ENCODE measurements at regions not wholly inside any gene's neighbourhood (a gene's known extent, or its start where the extent isn't known, plus 50 kb on each side); places are given as distances from the start of the nearest gene placed in this dataset.
"Not testable (repeated sequence)": the region's sequence is repeated elsewhere in the genome, so short reads cannot be mapped to it uniquely, and the experiment has no call there.

DNA sequence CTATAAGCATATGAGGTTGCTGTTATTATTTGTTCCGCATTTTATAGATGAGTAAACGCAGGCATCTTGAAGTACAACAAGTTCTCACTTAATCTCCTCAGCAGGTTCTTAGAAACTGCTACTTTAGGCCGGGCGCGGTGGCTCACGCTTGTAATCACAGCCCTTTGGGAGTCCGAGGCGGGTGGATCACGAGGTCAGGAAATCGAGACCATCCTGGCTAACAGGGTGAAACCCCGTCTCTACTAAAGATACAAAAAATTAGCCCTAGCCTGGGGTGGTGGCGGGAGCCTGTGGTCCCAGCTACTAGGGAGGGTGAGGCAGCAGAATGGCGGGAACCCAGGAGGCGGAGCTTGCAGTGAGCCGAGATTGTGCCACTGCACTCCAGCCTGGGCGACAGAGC lies 458.5 kb downstream of the BRINP3 start:
- H3K4me1 Mint-ChIP-seq; H3K9me3 Mint-ChIP-seq; H3K4me1 ChIP-seq (ENCODE audit: insufficient read depth); H3K4me3 Mint-ChIP-seq; H3K4me2 ChIP-seq; H3K27ac Mint-ChIP-seq; H2AFZ ChIP-seq; H3K27me3 Mint-ChIP-seq (ENCODE audit: insufficient read depth, low read depth, poor library complexity); H3K27ac ChIP-seq (ENCODE audit: low read depth); H3K36me3 Mint-ChIP-seq (ENCODE audit: low read depth); H3K79me2 ChIP-seq (replicated peaks; ENCODE audit: insufficient read depth); H3K27me3 ChIP-seq (ENCODE audit: insufficient read depth); H4K20me1 ChIP-seq (replicated peaks; ENCODE audit: insufficient read depth); H3K9me2 ChIP-seq (ENCODE audit: insufficient read depth); ATAC-seq; H3F3A ChIP-seq (replicated peaks; ENCODE audit: low read depth); H3K4me3 ChIP-seq; H3K36me3 ChIP-seq (ENCODE audit: insufficient read depth); DNase-seq (ENCODE audit: low spot score): not testable (repeated sequence)

DNA sequence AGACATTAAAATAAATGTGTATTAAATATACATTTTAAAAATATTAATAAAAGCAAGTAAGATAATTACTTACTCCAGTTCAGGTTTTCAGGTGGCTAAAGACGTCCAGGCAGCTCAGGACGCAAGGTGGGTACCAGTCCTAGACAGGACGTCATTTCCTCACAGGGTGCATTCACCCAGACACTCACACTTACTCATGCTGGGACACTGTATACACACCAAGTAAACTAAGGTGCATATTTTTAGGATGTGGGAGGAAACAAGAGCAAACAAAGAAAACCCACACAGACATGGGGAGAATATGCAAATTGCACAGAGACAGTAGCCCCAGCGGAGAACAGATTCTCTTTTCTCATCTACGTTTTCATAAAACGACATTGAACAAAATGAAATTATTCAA lies 457.9 kb downstream of the BRINP3 start:
- H3K36me3 Mint-ChIP-seq (ENCODE audit: low read depth): no peaks in the 10 kb centered on the region
- ATAC-seq (no peak), DNase-seq (ENCODE audit: low spot score) (no peak)
- H2AFZ ChIP-seq: no peak overlapping the region
- no peak overlapping the region for H3K27ac Mint-ChIP-seq
- no peak overlapping the region for H3K4me3 Mint-ChIP-seq
- no peaks in the 10 kb centered on the region for H3K36me3 ChIP-seq (ENCODE audit: insufficient read depth)
- H3K27ac ChIP-seq (ENCODE audit: low read depth): no peak overlapping the region
- no peaks in the 10 kb centered on the region for H3K4me1 ChIP-seq (ENCODE audit: insufficient read depth)
- H3K27me3 ChIP-seq (ENCODE audit: insufficient read depth): no peaks in the 10 kb centered on the region
- H3F3A ChIP-seq (replicated peaks; ENCODE audit: low read depth): no peaks in the 10 kb centered on the region
- H3K4me2 ChIP-seq: no peak overlapping the region
- H4K20me1 ChIP-seq (replicated peaks; ENCODE audit: insufficient read depth): no peaks in the 10 kb centered on the region
- no peak for TF ChIP-seq POLR2AphosphoS5 (IDR thresholded peaks at IDR 0.05; ENCODE audit: low read depth)
- no peak overlapping the region for H3K4me3 ChIP-seq
- H3K79me2 ChIP-seq (replicated peaks; ENCODE audit: insufficient read depth): no peaks in the 10 kb centered on the region
- H3K9me3 Mint-ChIP-seq: no peaks in the 10 kb centered on the region
- no peaks in the 10 kb centered on the region for H3K27me3 Mint-ChIP-seq (ENCODE audit: insufficient read depth, low read depth, poor library complexity)
- 0 out of 3 replicates have a peak, but pooled peaks cover 2% of the 10 kb centered on the region for H3K4me1 Mint-ChIP-seq
- no peaks in the 10 kb centered on the region for H3K9me2 ChIP-seq (ENCODE audit: insufficient read depth)

DNA sequence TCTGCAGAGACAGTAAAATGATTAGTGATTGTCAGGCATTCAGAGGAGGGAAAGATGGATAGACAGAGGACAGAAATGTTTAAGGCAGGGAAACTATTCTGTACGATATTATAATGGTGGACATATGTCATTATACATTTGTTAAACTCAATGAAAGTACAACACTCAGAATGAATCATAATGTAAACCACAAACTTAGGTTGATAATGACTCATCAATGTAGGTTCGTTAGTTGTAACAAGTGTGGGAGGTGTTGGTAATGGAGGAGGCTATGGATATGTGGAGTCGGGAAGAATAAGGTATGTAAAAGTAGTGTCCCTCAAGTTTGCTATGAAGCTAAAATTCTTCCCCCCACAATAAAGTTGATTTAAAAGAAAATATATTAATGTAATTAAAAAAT lies 455.0 kb downstream of the BRINP3 start:
- Histone ChIP-seq H4K20me1 (replicated peaks; ENCODE audit: insufficient read depth) (no peaks in the 10 kb centered on the region), H3K4me3 (no peak overlapping the region), H3K27me3 (ENCODE audit: insufficient read depth) (no peaks in the 10 kb centered on the region), H3K27ac (ENCODE audit: low read depth) (no peak overlapping the region), H3K36me3 (ENCODE audit: insufficient read depth) (no peaks in the 10 kb centered on the region), H3K79me2 (replicated peaks; ENCODE audit: insufficient read depth) (no peaks in the 10 kb centered on the region), H2AFZ (no peak overlapping the region), H3K4me2 (no peak overlapping the region), H3F3A (replicated peaks; ENCODE audit: low read depth) (no peaks in the 10 kb centered on the region), H3K9me2 (ENCODE audit: insufficient read depth) (no peaks in the 10 kb centered on the region), H3K4me1 (ENCODE audit: insufficient read depth) (no peaks in the 10 kb centered on the region)
- H3K4me1 Mint-ChIP-seq: 0 out of 3 replicates have a peak, but pooled peaks cover 2% of the 10 kb centered on the region
- H3K4me3 Mint-ChIP-seq: no peak overlapping the region
- no peaks in the 10 kb centered on the region for H3K27me3 Mint-ChIP-seq (ENCODE audit: insufficient read depth, low read depth, poor library complexity)
- H3K27ac Mint-ChIP-seq: no peak overlapping the region
- ATAC-seq: no peak
- no peak for DNase-seq (ENCODE audit: low spot score)
- no peaks in the 10 kb centered on the region; the same call in 2 of the 3 replicates for H3K36me3 Mint-ChIP-seq (ENCODE audit: low read depth)
- H3K9me3 Mint-ChIP-seq: no peaks in the 10 kb centered on the region
- no peak for TF ChIP-seq EZH2phosphoT487 (IDR thresholded peaks at IDR 0.05; ENCODE audit: unreplicated experiment)

DNA sequence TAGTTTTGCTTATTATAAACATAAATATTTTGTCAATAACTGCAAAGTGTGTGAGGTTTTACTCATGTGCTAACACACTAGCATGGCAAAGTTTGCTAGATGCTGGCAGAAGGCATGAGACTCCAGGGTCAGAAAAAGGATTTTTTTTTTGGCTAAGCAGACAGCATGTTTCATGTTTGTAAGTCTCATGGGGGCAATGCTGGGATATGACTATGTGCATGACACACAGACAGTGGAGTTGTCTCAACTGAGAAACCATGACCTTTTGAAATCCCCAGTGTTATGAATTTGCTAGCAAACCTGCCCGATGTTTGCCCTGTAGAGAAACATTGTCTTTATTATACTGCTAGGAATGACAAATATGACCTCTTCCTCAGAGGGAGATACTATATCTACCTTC lies 448.2 kb downstream of the BRINP3 start:
- H3K4me2 ChIP-seq: no peak overlapping the region
- no peak overlapping the region for H3K4me3 Mint-ChIP-seq
- H3K4me1 ChIP-seq (ENCODE audit: insufficient read depth): no peaks in the 10 kb centered on the region
- H4K20me1 ChIP-seq (replicated peaks; ENCODE audit: insufficient read depth): no peaks in the 10 kb centered on the region
- no peaks in the 10 kb centered on the region for H3F3A ChIP-seq (replicated peaks; ENCODE audit: low read depth)
- H3K36me3 Mint-ChIP-seq (ENCODE audit: low read depth): no peaks in the 10 kb centered on the region; the same call in 2 of the 3 replicates
- no peaks in the 10 kb centered on the region for H3K79me2 ChIP-seq (replicated peaks; ENCODE audit: insufficient read depth)
- H3K27ac ChIP-seq (ENCODE audit: low read depth): no peak overlapping the region
- H3K27ac Mint-ChIP-seq: no peak overlapping the region
- ATAC-seq (no peak), DNase-seq (ENCODE audit: low spot score) (no peak)
- H3K27me3 Mint-ChIP-seq (ENCODE audit: insufficient read depth, low read depth, poor library complexity): no peaks in the 10 kb centered on the region
- H3K9me3 Mint-ChIP-seq: no peaks in the 10 kb centered on the region
- no peaks in the 10 kb centered on the region for H3K36me3 ChIP-seq (ENCODE audit: insufficient read depth)
- H3K4me1 Mint-ChIP-seq: no peaks in the 10 kb centered on the region
- H3K27me3 ChIP-seq (ENCODE audit: insufficient read depth): no peaks in the 10 kb centered on the region
- H3K9me2 ChIP-seq (ENCODE audit: insufficient read depth): no peaks in the 10 kb centered on the region
- H2AFZ ChIP-seq: no peak overlapping the region
- no peak overlapping the region for H3K4me3 ChIP-seq
- TF ChIP-seq ZNF114 (CRISPR knock-in tag; IDR thresholded peaks at IDR 0.05): no peak
- TF ChIP-seq NANOG (IDR thresholded peaks at IDR 0.05; ENCODE audit: borderline replicate concordance): no peak
- TF ChIP-seq, protein P1, sequence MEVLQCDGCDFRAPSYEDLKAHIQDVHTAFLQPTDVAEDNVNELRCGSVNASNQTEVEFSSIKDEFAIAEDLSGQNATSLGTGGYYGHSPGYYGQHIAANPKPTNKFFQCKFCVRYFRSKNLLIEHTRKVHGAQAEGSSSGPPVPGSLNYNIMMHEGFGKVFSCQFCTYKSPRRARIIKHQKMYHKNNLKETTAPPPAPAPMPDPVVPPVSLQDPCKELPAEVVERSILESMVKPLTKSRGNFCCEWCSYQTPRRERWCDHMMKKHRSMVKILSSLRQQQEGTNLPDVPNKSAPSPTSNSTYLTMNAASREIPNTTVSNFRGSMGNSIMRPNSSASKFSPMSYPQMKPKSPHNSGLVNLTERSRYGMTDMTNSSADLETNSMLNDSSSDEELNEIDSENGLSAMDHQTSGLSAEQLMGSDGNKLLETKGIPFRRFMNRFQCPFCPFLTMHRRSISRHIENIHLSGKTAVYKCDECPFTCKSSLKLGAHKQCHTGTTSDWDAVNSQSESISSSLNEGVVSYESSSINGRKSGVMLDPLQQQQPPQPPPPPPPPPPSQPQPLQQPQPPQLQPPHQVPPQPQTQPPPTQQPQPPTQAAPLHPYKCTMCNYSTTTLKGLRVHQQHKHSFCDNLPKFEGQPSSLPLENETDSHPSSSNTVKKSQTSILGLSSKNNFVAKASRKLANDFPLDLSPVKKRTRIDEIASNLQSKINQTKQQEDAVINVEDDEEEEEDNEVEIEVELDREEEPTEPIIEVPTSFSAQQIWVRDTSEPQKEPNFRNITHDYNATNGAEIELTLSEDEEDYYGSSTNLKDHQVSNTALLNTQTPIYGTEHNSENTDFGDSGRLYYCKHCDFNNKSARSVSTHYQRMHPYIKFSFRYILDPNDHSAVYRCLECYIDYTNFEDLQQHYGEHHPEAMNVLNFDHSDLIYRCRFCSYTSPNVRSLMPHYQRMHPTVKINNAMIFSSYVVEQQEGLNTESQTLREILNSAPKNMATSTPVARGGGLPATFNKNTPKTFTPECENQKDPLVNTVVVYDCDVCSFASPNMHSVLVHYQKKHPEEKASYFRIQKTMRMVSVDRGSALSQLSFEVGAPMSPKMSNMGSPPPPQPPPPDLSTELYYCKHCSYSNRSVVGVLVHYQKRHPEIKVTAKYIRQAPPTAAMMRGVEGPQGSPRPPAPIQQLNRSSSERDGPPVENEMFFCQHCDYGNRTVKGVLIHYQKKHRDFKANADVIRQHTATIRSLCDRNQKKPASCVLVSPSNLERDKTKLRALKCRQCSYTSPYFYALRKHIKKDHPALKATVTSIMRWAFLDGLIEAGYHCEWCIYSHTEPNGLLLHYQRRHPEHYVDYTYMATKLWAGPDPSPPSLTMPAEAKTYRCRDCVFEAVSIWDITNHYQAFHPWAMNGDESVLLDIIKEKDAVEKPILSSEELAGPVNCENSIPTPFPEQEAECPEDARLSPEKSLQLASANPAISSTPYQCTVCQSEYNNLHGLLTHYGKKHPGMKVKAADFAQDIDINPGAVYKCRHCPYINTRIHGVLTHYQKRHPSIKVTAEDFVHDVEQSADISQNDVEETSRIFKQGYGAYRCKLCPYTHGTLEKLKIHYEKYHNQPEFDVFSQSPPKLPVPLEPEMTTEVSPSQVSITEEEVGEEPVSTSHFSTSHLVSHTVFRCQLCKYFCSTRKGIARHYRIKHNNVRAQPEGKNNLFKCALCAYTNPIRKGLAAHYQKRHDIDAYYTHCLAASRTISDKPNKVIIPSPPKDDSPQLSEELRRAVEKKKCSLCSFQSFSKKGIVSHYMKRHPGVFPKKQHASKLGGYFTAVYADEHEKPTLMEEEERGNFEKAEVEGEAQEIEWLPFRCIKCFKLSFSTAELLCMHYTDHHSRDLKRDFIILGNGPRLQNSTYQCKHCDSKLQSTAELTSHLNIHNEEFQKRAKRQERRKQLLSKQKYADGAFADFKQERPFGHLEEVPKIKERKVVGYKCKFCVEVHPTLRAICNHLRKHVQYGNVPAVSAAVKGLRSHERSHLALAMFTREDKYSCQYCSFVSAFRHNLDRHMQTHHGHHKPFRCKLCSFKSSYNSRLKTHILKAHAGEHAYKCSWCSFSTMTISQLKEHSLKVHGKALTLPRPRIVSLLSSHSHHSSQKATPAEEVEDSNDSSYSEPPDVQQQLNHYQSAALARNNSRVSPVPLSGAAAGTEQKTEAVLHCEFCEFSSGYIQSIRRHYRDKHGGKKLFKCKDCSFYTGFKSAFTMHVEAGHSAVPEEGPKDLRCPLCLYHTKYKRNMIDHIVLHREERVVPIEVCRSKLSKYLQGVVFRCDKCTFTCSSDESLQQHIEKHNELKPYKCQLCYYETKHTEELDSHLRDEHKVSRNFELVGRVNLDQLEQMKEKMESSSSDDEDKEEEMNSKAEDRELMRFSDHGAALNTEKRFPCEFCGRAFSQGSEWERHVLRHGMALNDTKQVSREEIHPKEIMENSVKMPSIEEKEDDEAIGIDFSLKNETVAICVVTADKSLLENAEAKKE (CRISPR knock-in tag; IDR thresholded peaks at IDR 0.05): no peak
- TF ChIP-seq EZH2 (IDR thresholded peaks at IDR 0.05; ENCODE audit: low read depth, unreplicated experiment): no peak
- TF ChIP-seq STAT1 (IDR thresholded peaks at IDR 0.05; ENCODE audit: unreplicated experiment): no peak

All from GM23338 (cell line).